SK-N-MC (cell line): ENCODE measurements at regions not wholly inside any gene's neighbourhood (a gene's known extent, or its start where the extent isn't known, plus 50 kb on each side); places are given as distances from the start of the nearest gene placed in this dataset.

Source experiments
- EZH2 ChIP-seq: fragments of 200-600 bp; sonication (generic); IDR thresholded peaks from one replicate; pipeline ENCODE4 v1.6.1; 2017; ENCODE audit warnings: antibody characterized with exemption
- FOXP2 ChIP-seq: optimal IDR thresholded peaks from 2 replicates; pipeline ENCODE3; 2011; ENCODE audit warnings: mild to moderate bottlenecking, moderate library complexity; ENCODE audit not compliant: insufficient read depth; ENCODE audit errors: extremely low read length, control extremely low read depth
- POLR2AphosphoS5 ChIP-seq: IDR thresholded peaks from 2 replicates; pipeline ENCODE4 v1.6.1; 2012; ENCODE audit warnings: mild to moderate bottlenecking, low read depth, low read length, borderline replicate concordance

GRCh38 chr5:44871401-44871800 is 62.7 kb downstream of the MRPS30 start:
- TF ChIP-seq EZH2 (no peak), POLR2AphosphoS5 (no peak), FOXP2 (no peak)
